ENCODE measurements at regions not wholly inside any gene's neighbourhood (a gene's known extent, or its start where the extent isn't known, plus 50 kb on each side); places are given as distances from the start of the nearest gene placed in this dataset.

- TF ChIP-seq ZNF70 (CRISPR knock-in tag; IDR thresholded peaks at IDR 0.05) = no peak
- no peak for TF ChIP-seq CREB5 (CRISPR knock-in tag; IDR thresholded peaks at IDR 0.05; ENCODE audit: low read depth)
- no peak for TF ChIP-seq BACH2 (CRISPR knock-in tag; IDR thresholded peaks at IDR 0.05; ENCODE audit: borderline replicate concordance)
- TF ChIP-seq TOX (CRISPR knock-in tag; IDR thresholded peaks at IDR 0.05; ENCODE audit: borderline replicate concordance) = no peak
- TF ChIP-seq ZNF8 (CRISPR knock-in tag; IDR thresholded peaks at IDR 0.05) = no peak
- no peak for TF ChIP-seq PATZ1 (CRISPR knock-in tag; IDR thresholded peaks at IDR 0.05; ENCODE audit: borderline replicate concordance)
- no peak for TF ChIP-seq ARNTL (CRISPR knock-in tag; IDR thresholded peaks at IDR 0.05; ENCODE audit: borderline replicate concordance, low read depth)
These were observed 540.0 kb upstream of the ZEB2 start for GRCh38 chr2:145059914-145060313.
